Endothelial cell of umbilical vein (primary cell): ENCODE measurements at regions not wholly inside any gene's neighbourhood (a gene's known extent, or its start where the extent isn't known, plus 50 kb on each side); places are given as distances from the start of the nearest gene placed in this dataset.

Source experiments
- BruUV-seq: library from RNA; stranded (reverse); fragments of 400-500 nt; replicated peaks from 2 replicates; lab custom pipeline; 2021; lab: Mats Ljungman, UMichigan
- CTCF ChIA-PET: fragments of 300-600, 350-600 bp; sonication (Branson Sonifier 250); formaldehyde crosslinking; loops from one replicate; lab custom pipeline; 2021; ENCODE audit warnings: antibody characterized with exemption, inconsistent platforms; lab: Charles Lee
- POLR2A ChIA-PET: fragments of 300-600, 350-600 bp; sonication (Branson Sonifier 250); formaldehyde crosslinking; loops from one replicate; lab custom pipeline; 2021; ENCODE audit warnings: antibody characterized with exemption, inconsistent platforms; lab: Charles Lee
- DNase-seq: peaks from one replicate; pipeline ENCODE4 v3.0.0-alpha.2; 2011; ENCODE audit warnings: low read depth, low spot score
- FAIRE-seq: peaks from 2 replicates; lab custom pipeline; 2011; peaks lifted over from hg19 to GRCh38; lab: Jason Lieb, UNC
- H2AFZ ChIP-seq: 2 replicates; pipeline ENCODE4 v1.6.0; 2012; ENCODE audit warnings: low read depth, low read length, control low read depth, inconsistent platforms
- H3K27ac ChIP-seq: 2 replicates; pipeline ENCODE4 v1.5.1; 2011; ENCODE audit warnings: low read depth, mild to moderate bottlenecking, control low read depth, low read length, moderate library complexity; ENCODE audit not compliant: insufficient read depth
- H3K27me3 ChIP-seq, 2 experiments: 2 replicates each; pipeline versions ENCODE4 v1.6.0 to v1.6.1; 2011; ENCODE audit warnings: low read length in 2 of 2, mixed read lengths in 1 of 2; ENCODE audit not compliant: control insufficient read depth in 2 of 2, insufficient read depth in 2 of 2
- H3K36me3 ChIP-seq, 2 experiments: 2 replicates in 1 of 2; 3 replicates in 1 of 2; pipeline ENCODE4 v1.5.1; 2011; ENCODE audit warnings: low read length in 2 of 2, mild to moderate bottlenecking in 1 of 2, moderate library complexity in 1 of 2; ENCODE audit not compliant: control insufficient read depth in 2 of 2, insufficient read depth in 2 of 2; ENCODE audit errors: extremely low read depth in 1 of 2
- H3K4me1 ChIP-seq: 3 replicates; pipeline ENCODE4 v1.5.1; 2011; ENCODE audit warnings: mild to moderate bottlenecking, low read length; ENCODE audit not compliant: control insufficient read depth, insufficient read depth; ENCODE audit errors: extremely low read depth
- H3K4me2 ChIP-seq: 2 replicates; pipeline ENCODE4 v1.6.1; 2011; ENCODE audit warnings: low read length, control low read depth, mixed read lengths; ENCODE audit not compliant: insufficient read depth
- H3K4me3 ChIP-seq, 3 experiments: fragments of 200-600 bp in 1 of 3; sonication (generic), shearing (Covaris generic) in 1 of 3; replicated peaks in 1 of 3; 2 replicates each; pipeline ENCODE4 v1.5.1; 2011 to 2016; ENCODE audit warnings: control low read depth in 3 of 3, low read length in 3 of 3, mild to moderate bottlenecking in 2 of 3, inconsistent platforms in 1 of 3, low read depth in 1 of 3, moderate library complexity in 1 of 3; ENCODE audit not compliant: insufficient read depth in 1 of 3
- H3K79me2 ChIP-seq: 2 replicates; pipeline ENCODE4 v1.6.0; 2012; ENCODE audit warnings: low read length, inconsistent platforms; ENCODE audit not compliant: control insufficient read depth, insufficient read depth
- H3K9ac ChIP-seq: replicated peaks from 2 replicates; pipeline ENCODE3; 2011; ENCODE audit warnings: low read length, control low read depth; ENCODE audit not compliant: insufficient read depth; ENCODE audit errors: extremely low read depth
- H3K9me1 ChIP-seq: replicated peaks from 3 replicates; pipeline ENCODE4 v1.6.0; 2011; ENCODE audit warnings: mild to moderate bottlenecking, low read length; ENCODE audit not compliant: control insufficient read depth, insufficient read depth; ENCODE audit errors: extremely low read depth
- H3K9me3 ChIP-seq: replicated peaks from 2 replicates; pipeline ENCODE4 v1.5.1; 2012; ENCODE audit warnings: low read length, inconsistent platforms; ENCODE audit not compliant: control insufficient read depth, insufficient read depth
- H4K20me1 ChIP-seq: replicated peaks from 2 replicates; pipeline ENCODE3; 2011; ENCODE audit warnings: mild to moderate bottlenecking, low read length; ENCODE audit not compliant: control insufficient read depth, insufficient read depth; ENCODE audit errors: extremely low read depth
- CTCF ChIP-seq, 2 donors: IDR thresholded peaks; 1 replicate in 1 of 2; 2 replicates in 1 of 2; pipeline ENCODE4 v1.5.1; 2011; ENCODE audit warnings: low read length in 2 of 2, mild to moderate bottlenecking in 2 of 2, moderate library complexity in 2 of 2, control low read depth in 1 of 2, inconsistent platforms in 1 of 2, low read depth in 1 of 2; ENCODE audit not compliant: insufficient read depth in 1 of 2; ENCODE audit errors: extremely low read depth in 1 of 2
- EZH2 ChIP-seq: IDR thresholded peaks from 2 replicates; pipeline ENCODE4 v1.6.1; 2012; ENCODE audit warnings: borderline replicate concordance, low read depth, mild to moderate bottlenecking, moderate library complexity, low read length, inconsistent platforms; ENCODE audit not compliant: severe bottlenecking
- FOS ChIP-seq: IDR thresholded peaks from 2 replicates; pipeline ENCODE4 v1.6.1; 2011; ENCODE audit warnings: mild to moderate bottlenecking, low read length, moderate library complexity, borderline replicate concordance; ENCODE audit not compliant: insufficient read depth
- GATA2 ChIP-seq: IDR thresholded peaks from 2 replicates; pipeline ENCODE4 v1.7.0; 2011; ENCODE audit warnings: low read depth, mild to moderate bottlenecking, moderate library complexity, mixed read lengths, low read length; ENCODE audit not compliant: insufficient read length, insufficient read depth
- JUN ChIP-seq: IDR thresholded peaks from 2 replicates; pipeline ENCODE4 v1.6.1; 2011; ENCODE audit warnings: borderline replicate concordance, low read depth; ENCODE audit not compliant: insufficient read length, insufficient read depth
- MYC ChIP-seq: IDR thresholded peaks from one replicate; pipeline ENCODE4 v1.6.1; 2011; ENCODE audit warnings: mild to moderate bottlenecking, low read depth, low read length
- POLR2A ChIP-seq: IDR thresholded peaks from 2 replicates; pipeline ENCODE4 v1.6.1; 2012; ENCODE audit warnings: low read depth, mild to moderate bottlenecking, control low read depth, low read length
- POLR2AphosphoS5 ChIP-seq: IDR thresholded peaks from 2 replicates; pipeline ENCODE4 v1.6.1; 2012; ENCODE audit warnings: low read depth, mild to moderate bottlenecking, control low read depth, low read length, moderate library complexity; ENCODE audit not compliant: insufficient read depth
- dilution Hi-C: fragments of 300-500 bp; cut with MboI; formaldehyde crosslinking; loops from one replicate; pipeline ENCODE4 v1.15.0; 2019; ENCODE audit warnings: low sequenced_read_pairs; ENCODE audit not compliant: extremely low pct_ligation_motif_present
- intact Hi-C: fragments of 100-400 bp; cut with micrococcal nuclease; formaldehyde crosslinking; loops from one replicate; pipeline ENCODE4 v1.10.0; 2022
- TF ChIP-seq, protein P1 (sequence below): IDR thresholded peaks from 2 replicates; pipeline ENCODE4 v1.6.1; 2011; ENCODE audit not compliant: insufficient read depth, insufficient read length

DNA sequence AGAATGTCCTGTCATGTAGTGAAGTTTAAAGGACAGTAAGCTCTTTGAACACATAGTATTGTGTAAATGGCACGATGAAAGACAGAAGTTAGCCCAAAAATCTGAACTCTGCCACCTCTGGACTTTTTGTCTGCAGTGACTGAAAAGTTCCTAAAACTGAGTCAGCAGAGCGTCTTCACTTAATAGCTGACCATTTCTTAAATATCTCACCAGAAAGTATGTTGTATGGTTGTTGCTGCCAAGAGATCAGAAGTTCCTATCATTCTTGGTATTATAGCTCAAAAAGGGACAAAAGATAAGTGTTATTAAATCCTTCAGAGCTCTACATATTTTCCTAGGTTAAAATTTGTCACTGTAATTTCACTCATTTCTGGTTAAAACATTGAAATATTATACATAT, 1003.0 kb downstream of the TTLL7 start:
- no peak overlapping the region for H3K4me3 ChIP-seq
- dilution Hi-C loops, result no loop called here
- FAIRE-seq, result no peak
- H3K27me3 ChIP-seq, result no peaks in the 10 kb centered on the region
- no peak overlapping the region for H2AFZ ChIP-seq
- POLR2A ChIA-PET, result no interaction called here
- CTCF ChIA-PET, result interaction anchor here (0.7 kb wide), 1 partner anchor 1479 kb away, joined by 3 read pairs; no protein-coding TSS in a partner anchor
- H3K27ac ChIP-seq, result no peak overlapping the region
- TF ChIP-seq GATA2 (no peak), EZH2 (no peak), FOS (no peak), JUN (no peak), MYC (no peak), POLR2AphosphoS5 (no peak), CTCF (IDR thresholded peaks at IDR 0.05; ENCODE audit: extremely low read depth in 1 of 2, insufficient read depth in 1 of 2, low read depth in 1 of 2, low read length in 2 of 2) (no peak), POLR2A (no peak)
- TF ChIP-seq, protein P1, sequence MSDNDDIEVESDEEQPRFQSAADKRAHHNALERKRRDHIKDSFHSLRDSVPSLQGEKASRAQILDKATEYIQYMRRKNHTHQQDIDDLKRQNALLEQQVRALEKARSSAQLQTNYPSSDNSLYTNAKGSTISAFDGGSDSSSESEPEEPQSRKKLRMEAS, result no peak
- H3K9me3 ChIP-seq, result no peaks in the 10 kb centered on the region
- intact Hi-C loops, result no loop called here
- H3K9me1 ChIP-seq, result no peaks in the 10 kb centered on the region
- DNase-seq, result no peak
- no TSS peak for BruUV-seq
- H3K36me3 ChIP-seq, result no peaks in the 10 kb centered on the region
- no peaks in the 10 kb centered on the region for H3K79me2 ChIP-seq
- H3K4me2 ChIP-seq, result no peak overlapping the region
- H3K4me1 ChIP-seq, result no peaks in the 10 kb centered on the region
- H3K9ac ChIP-seq, result no peak overlapping the region
- no peaks in the 10 kb centered on the region for H4K20me1 ChIP-seq
